CMK (cell line): ENCODE measurements at regions not wholly inside any gene's neighbourhood (a gene's known extent, or its start where the extent isn't known, plus 50 kb on each side); places are given as distances from the start of the nearest gene placed in this dataset.
"Not testable (repeated sequence)": the region's sequence is repeated elsewhere in the genome, so short reads cannot be mapped to it uniquely, and the experiment has no call there.

Source experiments
- DNase-seq: peaks from one replicate; pipeline ENCODE4 v3.0.0-alpha.2; 2010; ENCODE audit warnings: low read depth

DNA sequence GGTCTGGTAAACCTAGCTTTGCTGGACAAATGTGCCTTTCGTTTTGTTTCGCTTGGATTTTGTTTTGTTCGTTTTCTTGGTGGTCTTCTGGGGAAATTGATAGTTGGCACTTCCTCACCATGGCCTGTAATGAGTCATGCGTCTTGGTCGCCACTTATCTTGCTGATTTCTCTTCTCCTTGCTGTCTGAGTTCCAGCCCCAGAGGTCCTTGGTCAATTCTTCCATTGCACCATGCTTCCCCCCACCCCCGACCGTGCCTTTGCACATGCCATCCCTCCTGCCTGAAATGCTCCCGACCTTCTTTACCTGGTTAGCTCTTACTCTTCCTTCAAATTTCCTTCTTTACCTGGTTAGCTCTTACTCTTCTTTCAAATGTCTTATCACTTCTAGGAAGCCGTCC, 168.7 kb upstream of the MSX2 start:
- no peak for DNase-seq

DNA sequence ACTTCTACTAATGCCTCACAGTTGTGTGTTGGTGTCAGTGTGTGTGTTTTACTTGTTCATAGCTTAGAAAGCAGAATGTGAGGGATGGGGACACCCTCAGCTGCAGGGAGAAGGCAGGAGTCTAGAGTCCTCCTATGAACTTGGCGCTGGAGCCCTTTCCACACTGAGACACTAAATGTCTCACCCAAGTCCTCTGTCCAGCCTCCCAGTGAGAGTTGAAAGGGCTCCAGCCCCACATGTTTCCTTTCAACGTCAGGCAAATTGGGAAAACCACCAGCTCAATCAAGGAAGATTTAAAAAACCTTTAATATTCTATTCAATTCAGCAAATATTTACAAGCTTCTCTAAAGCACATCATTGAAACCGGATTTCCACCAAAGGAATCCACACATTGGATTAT, 167.6 kb upstream of the MSX2 start:
- no peak for DNase-seq

DNA sequence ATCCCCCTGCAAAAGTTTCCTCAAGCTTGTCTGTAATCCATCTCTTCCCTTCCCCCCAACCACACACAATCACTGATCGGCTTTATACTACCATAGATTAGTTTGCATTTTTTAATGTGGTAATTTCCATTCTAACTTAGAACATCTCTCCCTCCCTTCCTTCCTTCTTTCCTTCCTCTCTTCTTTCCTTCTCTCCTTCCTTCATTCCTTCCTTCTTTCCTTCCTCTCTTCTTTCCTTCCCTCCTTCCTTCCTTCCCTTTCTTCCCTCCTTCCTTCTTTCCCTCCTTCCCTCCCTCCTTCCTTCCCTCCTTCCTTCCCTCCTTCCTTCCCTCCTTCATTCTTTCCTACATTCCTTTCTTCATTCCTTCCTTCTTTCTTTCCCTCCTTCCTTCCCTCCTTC, 166.2 kb upstream of the MSX2 start:
- no peak for DNase-seq

DNA sequence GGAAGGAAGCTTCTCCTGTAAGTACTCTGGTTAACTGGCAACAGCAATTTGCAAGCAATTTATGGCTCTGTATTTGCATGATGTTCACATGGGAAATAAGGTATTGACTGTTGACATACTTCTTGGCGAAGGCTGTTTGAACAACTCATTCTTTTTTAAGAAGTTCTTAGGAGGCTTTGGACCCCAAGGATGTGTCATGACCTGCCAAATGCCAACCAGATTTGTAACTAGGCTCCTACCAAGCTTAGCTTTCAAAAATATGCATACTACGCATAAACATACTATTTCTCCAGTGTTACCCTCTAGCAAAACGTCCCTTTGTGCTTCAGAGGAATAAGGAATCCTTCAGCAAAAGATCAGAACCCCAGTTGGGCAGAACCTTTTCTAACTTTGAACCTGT, 165.2 kb upstream of the MSX2 start:
- DNase-seq, result no peak

DNA sequence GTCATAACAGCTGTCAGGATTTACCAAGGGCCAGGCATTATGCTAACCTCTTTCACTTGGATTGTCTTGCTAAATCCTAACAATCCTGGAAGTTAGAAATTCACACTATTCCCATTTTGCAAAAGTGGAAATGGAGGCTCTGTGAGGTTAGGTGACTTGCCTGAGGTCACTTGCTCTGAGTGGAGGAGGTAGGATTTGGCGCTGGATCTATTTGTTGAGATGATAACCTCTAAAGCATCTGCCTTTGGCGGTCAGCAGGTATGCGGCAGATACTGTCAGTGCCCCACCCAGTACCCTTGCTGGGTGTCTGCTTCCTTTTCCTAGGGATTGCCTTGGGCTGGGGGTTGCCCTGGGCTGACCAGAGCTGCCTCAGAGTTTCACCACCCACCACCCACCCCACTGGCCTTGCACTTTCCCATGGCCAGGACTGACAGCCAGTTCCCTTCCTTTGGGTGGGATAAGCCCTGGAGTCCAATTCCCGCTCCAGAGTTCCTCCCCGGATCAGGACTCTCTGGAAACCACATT, 164.8 kb upstream of the MSX2 start:
- DNase-seq, result no peak

DNA sequence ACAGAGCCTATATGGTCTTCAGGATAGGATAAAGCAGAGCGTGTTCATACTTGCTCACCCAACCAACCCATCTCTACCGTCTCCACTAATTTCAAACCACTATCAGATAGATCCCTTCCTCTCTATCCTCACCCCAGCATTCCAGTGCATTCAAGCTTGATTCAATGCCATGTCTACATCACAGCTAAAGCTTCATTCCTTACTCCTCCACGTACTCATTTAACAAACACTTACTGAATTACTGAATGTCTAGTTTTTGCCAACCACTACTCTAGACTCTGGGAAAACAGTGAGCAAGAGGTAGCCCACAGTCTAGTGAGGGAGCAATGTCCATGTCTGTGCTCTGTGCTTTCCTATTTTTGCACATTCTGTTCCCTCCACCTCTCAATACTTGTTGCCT, 163.5 kb upstream of the MSX2 start:
- no peak for DNase-seq

DNA sequence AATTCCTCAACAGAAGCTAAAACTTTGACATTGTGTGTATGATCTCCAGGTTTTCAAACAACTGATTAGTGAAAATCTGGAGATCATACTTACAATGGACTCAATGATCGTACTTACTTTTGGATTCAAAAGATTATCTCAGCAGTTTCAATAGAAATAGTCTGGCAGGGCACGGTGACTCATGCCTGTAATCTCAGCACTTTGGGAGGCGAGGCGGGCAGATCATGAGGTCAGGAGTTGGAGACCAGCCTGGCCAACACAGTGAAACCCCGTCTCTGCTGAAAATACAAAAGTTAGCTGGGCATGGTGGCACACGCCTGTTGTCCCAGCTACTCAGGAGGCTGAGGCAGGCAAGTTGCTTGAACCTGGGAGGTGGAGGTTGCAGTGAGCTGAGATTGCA, 161.3 kb upstream of the MSX2 start:
- DNase-seq, result not testable (repeated sequence)

DNA sequence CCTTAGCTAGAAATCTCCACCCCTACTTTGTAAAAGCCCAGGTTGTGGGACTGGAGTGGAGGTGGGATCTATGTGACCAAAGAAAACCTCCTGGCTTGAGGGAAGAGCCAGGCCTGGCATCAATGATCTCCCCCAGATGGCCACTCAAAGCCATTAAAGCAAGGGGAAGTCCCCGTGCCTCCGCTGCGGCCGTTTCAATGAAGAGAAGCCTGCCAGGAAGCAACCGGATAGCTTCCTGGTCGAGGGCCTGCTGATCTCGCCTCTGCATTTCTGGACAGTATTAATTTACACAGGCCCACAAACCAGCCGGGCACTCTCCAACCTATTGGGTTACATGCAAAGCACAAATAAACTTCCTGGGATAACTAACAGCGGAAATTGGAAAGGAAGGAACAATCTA, 160.5 kb upstream of the MSX2 start:
- no peak for DNase-seq

DNA sequence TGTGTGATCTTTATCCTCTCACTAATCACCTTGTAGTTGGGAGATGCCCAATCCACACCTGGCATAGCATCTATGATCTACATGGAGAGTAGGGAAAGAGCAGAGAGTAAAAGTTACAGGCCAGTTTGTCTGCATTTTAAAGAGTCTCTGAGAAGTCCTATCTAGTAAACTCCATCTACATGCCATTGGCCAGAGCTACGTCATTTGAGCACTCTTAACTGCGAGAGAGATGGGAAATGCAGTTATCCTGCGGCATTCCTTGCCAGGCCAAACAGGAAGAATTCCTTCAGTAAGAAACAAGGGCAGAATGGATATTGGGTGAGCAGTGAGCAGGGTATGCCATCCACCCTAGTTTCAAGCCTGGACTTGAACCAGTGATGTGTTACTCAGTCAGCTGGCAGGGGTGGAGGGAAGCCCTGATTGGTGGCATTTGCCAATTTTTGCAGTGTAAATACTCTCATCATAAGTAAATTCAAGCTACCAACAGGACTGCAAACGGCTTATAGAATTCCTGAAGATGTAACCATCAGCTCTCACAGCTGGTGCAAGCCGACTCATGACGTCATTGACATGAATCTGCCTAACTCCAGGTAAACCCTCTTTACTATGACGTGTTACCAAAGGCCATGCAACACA, 156.8 kb upstream of the MSX2 start:
- DNase-seq, result no peak

DNA sequence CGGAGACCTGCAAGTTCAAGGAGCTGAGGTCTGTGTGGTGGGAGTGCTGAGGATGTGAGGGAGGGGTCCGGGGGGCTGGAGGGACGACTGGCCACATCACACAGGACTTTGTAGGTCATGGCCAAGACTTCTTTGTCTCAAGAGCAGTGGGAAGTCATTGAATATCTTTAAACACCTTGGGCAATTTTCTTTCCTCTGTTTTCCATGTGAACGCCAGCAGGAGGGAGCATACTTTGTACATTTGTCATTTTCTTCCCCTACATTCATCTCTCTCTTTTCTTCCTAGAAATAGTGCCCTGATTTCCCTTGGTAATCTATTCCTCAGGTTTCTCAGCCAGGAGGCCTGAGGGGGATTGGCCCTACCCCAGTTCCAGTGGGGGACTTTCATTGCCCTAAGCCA, 153.7 kb upstream of the MSX2 start:
- no peak for DNase-seq

DNA sequence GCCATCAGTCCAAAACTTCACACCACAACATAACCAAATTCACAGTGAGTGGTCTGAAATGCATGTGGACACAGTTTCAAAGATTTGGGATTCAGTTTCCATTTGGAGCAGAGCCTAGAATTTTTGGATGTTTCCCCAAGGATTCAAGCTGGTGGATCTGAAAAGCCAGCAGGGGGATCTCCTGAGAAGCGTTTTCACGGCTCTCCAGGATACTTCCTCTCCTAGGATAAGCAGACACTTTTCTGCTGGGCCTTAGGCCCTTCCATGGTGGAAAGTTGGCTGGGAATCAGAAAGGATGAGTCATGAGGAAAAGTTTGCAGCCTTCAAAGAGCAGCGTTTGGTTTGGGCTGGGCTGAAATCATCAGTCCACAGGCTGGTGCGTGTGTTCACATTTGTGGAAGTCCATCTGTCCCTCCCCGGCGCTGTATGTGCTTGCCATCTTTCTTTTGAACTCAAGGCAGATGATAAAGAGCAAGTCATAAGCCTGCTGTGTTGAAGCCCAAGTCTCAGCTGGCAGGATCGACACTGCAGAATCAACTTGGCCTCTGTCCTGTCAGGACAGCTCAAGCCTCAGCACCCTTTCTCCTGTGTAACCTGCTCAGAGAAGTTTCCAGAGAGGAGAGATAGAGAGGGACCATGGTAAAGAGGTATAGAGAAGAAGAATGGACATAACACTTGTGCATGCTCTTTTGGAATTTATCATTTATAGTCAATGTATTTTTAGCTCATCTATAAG, 152.6 kb upstream of the MSX2 start:
- DNase-seq, result no peak

DNA sequence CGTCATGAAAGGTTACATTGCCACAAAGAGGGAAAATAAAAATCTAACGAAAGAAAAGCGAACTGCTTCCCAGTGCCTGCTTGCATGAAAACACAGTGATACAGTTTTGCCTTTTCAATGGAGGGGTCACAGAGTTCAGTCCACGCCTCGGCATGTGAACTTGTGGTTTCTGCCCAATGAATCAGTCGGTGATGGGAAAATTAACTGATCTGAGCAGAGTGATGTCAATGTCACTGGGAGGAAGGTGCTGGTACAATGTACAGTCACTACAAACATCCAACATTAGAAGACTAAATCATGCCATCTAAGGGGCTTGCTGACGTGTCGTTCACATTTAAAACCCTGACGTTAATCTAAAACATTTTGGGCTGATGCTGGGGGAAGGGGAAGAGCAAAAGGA, 151.8 kb upstream of the MSX2 start:
- DNase-seq, result no peak

DNA sequence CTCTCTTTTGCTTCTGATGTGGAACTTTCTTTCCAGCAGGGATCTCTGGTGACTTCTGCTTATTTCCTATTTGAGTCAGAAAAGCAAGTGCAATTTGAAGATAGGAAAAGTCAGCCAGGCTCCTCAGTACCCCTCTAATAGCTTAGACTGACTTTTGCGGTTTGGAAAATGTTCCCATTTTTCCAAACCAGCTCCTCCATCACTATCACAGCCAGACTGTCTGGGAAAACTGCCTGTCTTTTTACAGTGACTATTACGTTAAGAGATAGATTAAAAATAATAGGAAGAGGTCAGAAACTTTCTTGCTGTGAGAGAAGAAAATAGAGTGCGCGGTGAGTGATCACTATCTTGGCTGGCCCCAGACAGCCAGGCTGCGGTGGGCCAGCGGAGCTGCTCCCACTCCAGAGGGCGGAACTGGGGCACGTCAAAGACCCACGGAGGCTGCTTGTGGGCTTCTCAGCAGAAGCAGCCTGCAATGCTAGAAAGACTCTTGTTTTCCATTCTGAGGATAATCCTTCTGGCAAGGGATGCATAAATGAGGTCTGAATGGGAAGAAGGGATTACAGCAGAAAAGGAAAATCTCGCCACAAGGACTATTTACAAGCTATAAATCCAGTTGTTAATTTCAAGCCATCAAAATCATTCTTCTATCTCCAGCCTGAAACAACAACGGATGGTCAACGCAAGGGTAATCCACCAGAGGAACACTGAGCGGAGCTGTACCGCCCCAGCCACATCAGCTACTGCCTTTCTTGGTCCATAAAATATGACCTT, 151.0 kb upstream of the MSX2 start:
- no peak for DNase-seq

DNA sequence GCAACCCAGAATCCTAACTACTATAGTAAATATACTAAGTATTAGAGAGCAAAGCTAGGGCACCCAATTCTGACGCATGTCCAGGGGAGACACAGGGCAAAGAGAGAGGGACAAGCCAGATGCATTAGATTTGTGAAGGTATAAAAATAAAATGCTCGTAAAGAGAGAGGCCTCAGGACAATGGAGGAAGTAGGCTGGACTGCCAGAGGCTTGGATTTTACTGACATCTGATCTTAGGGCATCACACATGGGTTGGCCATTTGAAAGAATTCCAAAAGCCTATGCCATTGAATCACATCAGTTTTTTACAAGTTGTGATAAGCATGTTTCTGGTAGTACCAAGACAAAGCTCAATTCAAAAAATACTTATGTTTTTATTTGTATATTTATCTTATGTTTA, 149.3 kb upstream of the MSX2 start:
- DNase-seq, result no peak

DNA sequence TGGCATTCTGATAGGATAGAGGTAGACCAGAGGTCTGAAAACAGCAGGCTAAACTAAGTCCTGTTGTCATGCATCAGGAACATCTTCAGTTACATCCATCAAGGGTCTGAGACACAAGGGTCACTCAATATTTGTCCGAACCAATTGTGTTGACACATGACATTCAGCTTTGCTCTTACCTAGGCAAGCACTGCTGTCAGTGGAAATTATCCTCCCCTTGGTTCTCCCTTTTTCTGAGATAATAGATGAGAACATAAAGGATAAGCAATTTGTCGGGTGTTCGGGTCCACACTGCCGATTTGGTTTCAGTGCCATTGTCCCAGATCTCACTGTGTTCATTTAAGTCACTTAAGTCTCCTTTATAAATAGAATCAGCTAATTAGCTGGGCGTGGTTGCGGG, 148.3 kb upstream of the MSX2 start:
- no peak for DNase-seq

DNA sequence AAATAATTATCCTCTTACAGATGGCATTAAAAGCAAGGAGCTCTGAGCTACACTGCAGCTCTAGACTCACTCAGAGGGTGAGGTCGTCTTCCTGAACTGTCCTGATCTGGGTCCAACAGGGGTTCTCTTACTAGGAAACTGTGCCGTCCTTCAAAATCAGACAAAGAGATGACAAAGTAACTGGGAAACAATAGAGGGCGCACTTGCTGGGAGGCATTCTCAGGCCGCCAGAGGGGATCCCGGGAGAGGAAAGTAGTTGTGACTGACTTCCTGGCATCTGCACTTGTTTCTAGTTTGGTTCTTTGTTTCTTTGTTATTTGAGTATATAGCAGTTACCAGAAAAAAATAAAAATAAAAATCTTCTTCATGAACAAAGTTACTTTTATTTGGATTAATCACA, 142.9 kb upstream of the MSX2 start:
- no peak for DNase-seq

DNA sequence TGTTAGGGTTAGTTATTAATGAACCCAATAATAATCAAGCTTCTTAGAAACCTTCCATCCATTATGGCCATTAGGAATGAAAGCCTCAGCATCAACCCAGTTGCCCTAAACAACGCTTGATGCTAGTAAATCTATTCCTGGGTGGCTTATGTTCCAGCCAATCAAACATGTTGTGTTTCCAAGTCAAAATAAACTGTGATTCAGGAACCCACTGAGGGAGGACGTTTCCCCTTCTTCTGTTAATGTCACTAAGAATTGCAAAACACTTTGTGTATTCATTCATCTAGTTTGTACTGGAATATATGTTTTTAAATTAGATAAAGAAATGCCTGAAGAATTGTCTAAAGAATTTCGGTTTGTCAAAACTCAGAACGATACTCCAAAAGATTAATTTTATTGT, 142.5 kb upstream of the MSX2 start:
- DNase-seq, result no peak

DNA sequence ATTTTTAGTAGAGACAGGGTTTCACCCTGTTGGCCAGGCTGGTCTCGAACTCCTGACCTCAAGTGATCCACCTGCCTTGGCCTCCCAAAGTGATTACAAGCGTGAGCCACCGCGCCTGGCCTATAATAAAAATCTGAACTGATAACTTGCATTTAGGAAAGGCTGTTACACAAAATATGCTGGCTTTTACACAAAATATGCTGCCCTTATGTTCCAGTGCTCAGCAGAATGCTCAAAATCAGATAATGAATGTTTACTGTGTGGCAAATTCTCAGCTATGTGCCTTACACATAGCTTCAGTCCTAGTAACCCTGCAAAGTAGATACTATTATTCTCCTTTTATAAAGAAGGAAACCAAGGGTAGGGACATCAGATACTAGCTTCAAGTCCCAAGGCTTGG, 141.3 kb upstream of the MSX2 start:
- DNase-seq, result no peak

DNA sequence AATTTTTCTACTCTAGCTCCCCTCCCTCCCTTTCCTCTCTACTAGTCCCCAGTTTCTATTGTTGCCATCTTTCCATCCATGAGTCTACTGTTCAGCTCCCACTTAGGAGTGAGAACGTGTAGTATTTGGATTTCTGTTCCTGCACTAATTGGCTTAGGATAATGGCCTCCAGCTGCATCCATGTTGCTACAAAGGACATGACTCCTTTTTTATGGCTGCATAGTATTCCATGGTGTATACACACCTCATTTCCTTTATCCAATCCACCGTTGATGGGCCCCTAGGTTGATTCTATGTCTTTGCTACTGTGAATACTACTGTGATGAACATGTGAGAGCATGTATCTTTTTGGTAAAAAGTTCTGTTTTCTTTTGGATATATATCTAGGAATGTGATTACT, 138.9 kb upstream of the MSX2 start:
- DNase-seq, result no peak

DNA sequence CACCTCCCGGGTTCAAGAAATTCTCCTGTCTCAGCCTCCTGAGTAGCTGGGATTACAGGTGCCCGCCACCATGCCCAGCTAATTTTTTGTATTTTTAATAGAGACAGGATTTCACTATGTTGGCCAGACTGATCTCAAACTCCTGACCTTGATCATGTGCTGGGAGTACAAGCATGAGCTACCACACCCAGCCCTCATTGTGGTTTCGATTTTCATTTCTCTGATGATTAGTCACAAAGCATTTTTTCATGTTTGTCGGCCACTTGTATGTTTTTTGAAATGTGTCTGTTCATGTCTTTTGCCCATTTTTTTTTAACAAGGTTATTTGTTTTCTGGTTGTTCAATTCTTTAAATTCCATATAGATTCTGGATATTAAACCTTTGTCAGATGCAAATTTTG, 138.2 kb upstream of the MSX2 start:
- DNase-seq, result not testable (repeated sequence)

DNA sequence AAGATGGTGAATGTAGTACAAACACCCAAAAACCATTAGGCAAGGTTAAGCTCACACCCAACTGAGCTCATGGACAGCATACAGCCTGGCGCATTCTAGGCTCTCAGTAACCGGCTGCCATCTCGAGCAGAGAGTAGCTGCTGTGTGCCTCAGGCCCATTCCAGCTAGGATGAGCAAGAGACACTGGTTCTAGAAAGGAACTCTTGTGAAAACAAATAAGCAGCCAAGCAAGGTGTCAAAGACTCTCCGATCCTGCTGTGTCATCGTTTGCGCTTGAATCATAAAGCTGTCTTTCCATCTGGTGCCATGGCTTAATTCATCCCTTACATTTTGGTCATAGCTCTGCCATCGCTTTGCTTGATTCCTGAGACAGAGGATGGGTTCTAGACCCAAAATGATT, 135.4 kb upstream of the MSX2 start:
- DNase-seq, result no peak

DNA sequence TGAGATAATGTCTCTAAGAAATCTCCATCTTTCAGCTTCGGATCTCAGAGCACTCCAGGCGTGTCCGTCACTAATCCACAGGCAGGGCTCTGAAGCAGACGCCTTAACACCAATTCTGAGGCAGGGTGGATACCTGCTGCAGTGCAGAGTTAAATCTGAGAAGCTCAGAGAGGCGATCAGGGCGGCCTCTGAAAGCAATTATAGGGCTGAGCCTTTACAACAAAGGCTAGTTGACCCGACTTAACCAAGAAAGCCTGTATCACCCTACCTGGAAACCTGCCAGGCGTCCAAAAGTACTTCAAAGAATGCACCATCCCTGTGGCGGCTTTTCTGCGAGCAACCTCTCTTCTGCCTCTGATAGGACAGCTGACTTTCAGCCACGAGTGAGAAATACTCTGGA, 134.8 kb upstream of the MSX2 start:
- no peak for DNase-seq

DNA sequence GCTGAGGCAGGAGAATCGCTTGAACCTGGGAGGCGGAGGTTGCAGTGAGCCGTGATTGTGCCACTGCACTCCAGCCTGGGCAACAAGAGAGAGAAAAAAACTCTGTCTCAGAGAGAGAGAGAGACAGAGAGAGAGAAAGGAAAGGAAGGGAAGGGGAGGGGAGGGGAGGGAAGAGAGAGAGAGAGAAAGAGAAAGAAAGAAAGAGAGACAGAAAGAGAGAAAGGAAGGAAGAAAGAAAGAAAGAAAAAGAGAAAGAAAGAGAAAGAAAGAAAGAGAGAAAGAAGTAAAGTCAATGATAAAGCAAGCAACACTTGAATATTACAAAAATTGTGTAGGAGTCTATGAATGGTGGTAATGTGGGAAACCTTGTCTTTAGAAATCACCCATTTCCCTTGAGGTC, 133.6 kb upstream of the MSX2 start:
- no peak for DNase-seq
